DND-41 (cell line): ENCODE measurements at regions not wholly inside any gene's neighbourhood (a gene's known extent, or its start where the extent isn't known, plus 50 kb on each side); places are given as distances from the start of the nearest gene placed in this dataset.

Experiments
- ATAC-seq: fragments of 200-7000 bp; cut with Tn5 transposase; 3 replicates; pipeline ENCODE4 v1.9.1; 2021; ENCODE audit warnings: low read depth; ENCODE audit not compliant: insufficient read depth
- DNase-seq: peaks from one replicate; pipeline ENCODE4 v3.0.0-alpha.2; 2020
- H2AFZ ChIP-seq: 2 replicates; pipeline ENCODE4 v1.6.0; 2012; ENCODE audit warnings: low read depth, low read length
- H3K27ac ChIP-seq: 2 replicates; pipeline ENCODE4 v1.5.1; 2012; ENCODE audit warnings: low read length, inconsistent platforms
- H3K27me3 ChIP-seq: fragments of 200-600 bp; sonication (generic); 2 replicates; pipeline ENCODE4 v1.6.0; 2012; ENCODE audit warnings: low read length, mild to moderate bottlenecking, inconsistent platforms; ENCODE audit not compliant: insufficient read depth, poor library complexity
- H3K36me3 ChIP-seq: 2 replicates; pipeline ENCODE4 v1.5.1; 2012; ENCODE audit warnings: low read length, inconsistent platforms; ENCODE audit not compliant: insufficient read depth
- H3K4me1 ChIP-seq: 2 replicates; pipeline ENCODE4 v1.5.1; 2012; ENCODE audit warnings: mild to moderate bottlenecking, low read length; ENCODE audit not compliant: insufficient read depth
- H3K4me2 ChIP-seq: 2 replicates; pipeline ENCODE4 v1.6.0; 2012; ENCODE audit warnings: mild to moderate bottlenecking, moderate library complexity, low read length, inconsistent platforms; ENCODE audit not compliant: insufficient read depth
- H3K4me3 ChIP-seq, 2 experiments: fragments of 200-600 bp in 1 of 2; shearing (Covaris generic) in 1 of 2; 2 replicates each; pipeline ENCODE4 v1.5.1; 2012 to 2016; ENCODE audit warnings: inconsistent platforms in 2 of 2, low read length in 2 of 2, mild to moderate bottlenecking in 2 of 2, low read depth in 1 of 2, moderate library complexity in 1 of 2
- H3K79me2 ChIP-seq: 2 replicates; pipeline ENCODE4 v1.6.0; 2012; ENCODE audit warnings: low read length, inconsistent platforms; ENCODE audit not compliant: insufficient read depth
- H3K9ac ChIP-seq: 2 replicates; pipeline ENCODE4 v1.6.0; 2012; ENCODE audit warnings: low read depth, mild to moderate bottlenecking, inconsistent platforms, low read length, moderate library complexity
- H3K9me3 ChIP-seq: 2 replicates; pipeline ENCODE4 v1.5.1; 2012; ENCODE audit warnings: low read length, moderate library complexity, mild to moderate bottlenecking, inconsistent platforms; ENCODE audit not compliant: insufficient read depth, severe bottlenecking
- H4K20me1 ChIP-seq: 2 replicates; pipeline ENCODE4 v1.6.0; 2012; ENCODE audit warnings: low read length; ENCODE audit not compliant: insufficient read depth
- EZH2 ChIP-seq: IDR thresholded peaks from 3 replicates; pipeline ENCODE4 v1.6.1; 2012; ENCODE audit warnings: borderline replicate concordance, low read depth, mild to moderate bottlenecking, moderate library complexity, low read length, inconsistent platforms; ENCODE audit not compliant: severe bottlenecking
- TF ChIP-seq, protein P1 (sequence below): IDR thresholded peaks from 2 replicates; pipeline ENCODE4 v1.5.1; 2012; ENCODE audit warnings: borderline replicate concordance, low read length, moderate library complexity, mild to moderate bottlenecking; ENCODE audit not compliant: poor library complexity, severe bottlenecking; ENCODE audit errors: extremely low read depth

- Histone ChIP-seq H3K4me1 (no peaks in the 10 kb centered on the region), H3K27ac (no peak overlapping the region), H3K79me2 (no peaks in the 10 kb centered on the region), H3K9me3 (no peaks in the 10 kb centered on the region), H3K9ac (no peak overlapping the region), H3K27me3 (no peaks in the 10 kb centered on the region), H2AFZ (no peak overlapping the region), H4K20me1 (no peaks in the 10 kb centered on the region), H3K4me3 (no peak overlapping the region), H3K36me3 (no peaks in the 10 kb centered on the region), H3K4me2 (no peak overlapping the region)
- DNase-seq = no peak
- no peak for TF ChIP-seq EZH2
- no peak for ATAC-seq
Observed at GRCh38 chr13:62209529-62209928, 793.9 kb upstream of the PCDH20 start.

DNA sequence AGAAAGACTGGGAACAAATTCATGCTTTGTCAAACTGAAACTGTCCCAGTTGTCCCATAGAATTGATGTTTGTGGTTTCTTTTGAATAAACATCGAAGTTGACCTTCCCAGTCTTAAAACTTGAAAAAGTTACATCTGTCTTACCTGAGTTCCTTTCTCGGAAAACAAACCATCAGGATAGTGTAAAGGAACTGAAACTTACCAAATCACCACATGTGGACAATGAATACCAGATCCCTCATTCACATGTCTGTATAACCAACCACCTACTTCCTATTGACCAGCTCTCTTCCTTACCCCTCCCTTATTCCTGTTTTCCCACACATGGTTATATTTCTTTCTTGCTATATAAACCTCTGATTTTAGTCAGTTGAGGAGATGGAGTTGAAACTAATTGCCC is 791.7 kb upstream of the PCDH20 start:
- Histone ChIP-seq H3K36me3 (no peaks in the 10 kb centered on the region), H3K4me3 (no peak overlapping the region), H3K27me3 (no peaks in the 10 kb centered on the region), H3K79me2 (no peaks in the 10 kb centered on the region), H3K4me2 (no peak overlapping the region), H2AFZ (no peak overlapping the region), H3K4me1 (no peaks in the 10 kb centered on the region), H3K9me3 (no peaks in the 10 kb centered on the region), H3K9ac (no peak overlapping the region), H3K27ac (no peak overlapping the region), H4K20me1 (no peaks in the 10 kb centered on the region)
- DNase-seq (no peak), ATAC-seq (no peak)
- TF ChIP-seq, protein P1, sequence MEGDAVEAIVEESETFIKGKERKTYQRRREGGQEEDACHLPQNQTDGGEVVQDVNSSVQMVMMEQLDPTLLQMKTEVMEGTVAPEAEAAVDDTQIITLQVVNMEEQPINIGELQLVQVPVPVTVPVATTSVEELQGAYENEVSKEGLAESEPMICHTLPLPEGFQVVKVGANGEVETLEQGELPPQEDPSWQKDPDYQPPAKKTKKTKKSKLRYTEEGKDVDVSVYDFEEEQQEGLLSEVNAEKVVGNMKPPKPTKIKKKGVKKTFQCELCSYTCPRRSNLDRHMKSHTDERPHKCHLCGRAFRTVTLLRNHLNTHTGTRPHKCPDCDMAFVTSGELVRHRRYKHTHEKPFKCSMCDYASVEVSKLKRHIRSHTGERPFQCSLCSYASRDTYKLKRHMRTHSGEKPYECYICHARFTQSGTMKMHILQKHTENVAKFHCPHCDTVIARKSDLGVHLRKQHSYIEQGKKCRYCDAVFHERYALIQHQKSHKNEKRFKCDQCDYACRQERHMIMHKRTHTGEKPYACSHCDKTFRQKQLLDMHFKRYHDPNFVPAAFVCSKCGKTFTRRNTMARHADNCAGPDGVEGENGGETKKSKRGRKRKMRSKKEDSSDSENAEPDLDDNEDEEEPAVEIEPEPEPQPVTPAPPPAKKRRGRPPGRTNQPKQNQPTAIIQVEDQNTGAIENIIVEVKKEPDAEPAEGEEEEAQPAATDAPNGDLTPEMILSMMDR = no peak
- no peak for TF ChIP-seq EZH2

DNA sequence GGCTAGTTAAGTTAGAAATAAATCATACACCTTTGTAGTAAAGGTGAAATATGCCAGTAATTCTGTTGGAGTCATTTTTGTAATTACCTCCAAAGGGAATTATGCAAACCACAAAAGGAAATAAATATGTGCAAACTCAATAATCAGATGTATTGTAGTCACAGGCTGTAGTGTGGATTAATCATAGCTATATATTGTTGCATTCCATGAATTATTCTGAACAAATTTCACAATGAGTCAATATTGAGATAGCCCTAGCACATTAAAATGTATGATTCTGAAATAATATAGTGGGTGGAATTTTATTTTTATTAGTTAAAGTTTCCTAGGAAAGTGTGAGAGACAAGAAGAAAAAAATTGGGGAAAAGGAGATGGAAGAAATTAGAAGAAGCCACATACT is 790.5 kb upstream of the PCDH20 start:
- DNase-seq (no peak), ATAC-seq (no peak)
- H3K4me2 ChIP-seq = no peak overlapping the region
- no peak overlapping the region for H3K27ac ChIP-seq
- H3K4me3 ChIP-seq = no peak overlapping the region
- H3K36me3 ChIP-seq = no peaks in the 10 kb centered on the region
- no peaks in the 10 kb centered on the region for H3K79me2 ChIP-seq
- H3K9ac ChIP-seq = no peak overlapping the region
- TF ChIP-seq, protein P1 = no peak
- no peak for TF ChIP-seq EZH2
- no peak overlapping the region for H2AFZ ChIP-seq
- H3K9me3 ChIP-seq = no peaks in the 10 kb centered on the region
- no peaks in the 10 kb centered on the region for H4K20me1 ChIP-seq
- H3K4me1 ChIP-seq = no peaks in the 10 kb centered on the region
- no peaks in the 10 kb centered on the region for H3K27me3 ChIP-seq

- ATAC-seq (no peak), DNase-seq (no peak)
- Histone ChIP-seq H3K27me3 (no peaks in the 10 kb centered on the region), H3K27ac (no peak overlapping the region), H3K36me3 (no peaks in the 10 kb centered on the region), H3K9ac (no peak overlapping the region), H3K4me2 (no peak overlapping the region), H3K9me3 (no peaks in the 10 kb centered on the region), H3K4me1 (no peaks in the 10 kb centered on the region), H3K4me3 (no peak overlapping the region), H2AFZ (no peak overlapping the region), H3K79me2 (no peaks in the 10 kb centered on the region), H4K20me1 (no peaks in the 10 kb centered on the region)
- TF ChIP-seq EZH2 = no peak
- TF ChIP-seq, protein P1 = no peak
Observed at GRCh38 chr13:62205273-62205672, 789.6 kb upstream of the PCDH20 start.
